GM18505 (cell line): ENCODE measurements at regions not wholly inside any gene's neighbourhood (a gene's known extent, or its start where the extent isn't known, plus 50 kb on each side); places are given as distances from the start of the nearest gene placed in this dataset.
"Not testable (repeated sequence)": the region's sequence is repeated elsewhere in the genome, so short reads cannot be mapped to it uniquely, and the experiment has no call there.

ENCODE experiments used
- ATAC-seq: cut with Tn5 transposase; IDR thresholded peaks from one replicate; pipeline ENCODE4 v1.9.1; 2021; ENCODE audit not compliant: unreplicated experiment
- POLR2A ChIP-seq: IDR thresholded peaks from 4 replicates; pipeline ENCODE4 v1.6.1; 2011; ENCODE audit warnings: borderline replicate concordance; ENCODE audit not compliant: insufficient read depth, insufficient read length; ENCODE audit errors: extremely low read depth

- ATAC-seq, result no peak
- no peak for TF ChIP-seq POLR2A
Measured at GRCh38 chr9:96148634-96149532, 153.1 kb downstream of the HSD17B3 start.

- ATAC-seq, result not testable (repeated sequence)
Measured at GRCh38 chr9:96147029-96147428, 154.9 kb downstream of the HSD17B3 start.

- TF ChIP-seq POLR2A, result no peak
- no peak for ATAC-seq
Measured at GRCh38 chr9:96141666-96142065, 160.3 kb downstream of the HSD17B3 start.

GRCh38 chr9:96141128-96141474, 160.9 kb downstream of the HSD17B3 start:
- no peak for ATAC-seq
- no peak for TF ChIP-seq POLR2A

- TF ChIP-seq POLR2A, result no peak
- no peak for ATAC-seq
Measured at GRCh38 chr9:96140296-96141127, 161.5 kb downstream of the HSD17B3 start.

GRCh38 chr9:96139592-96140295, 162.2 kb downstream of the HSD17B3 start:
- TF ChIP-seq POLR2A, result no peak
- no peak for ATAC-seq

- no peak for ATAC-seq
- no peak for TF ChIP-seq POLR2A
Measured at GRCh38 chr9:96138616-96139015, 163.4 kb downstream of the HSD17B3 start.

- ATAC-seq, result peak; percentile 20
- TF ChIP-seq POLR2A, result no peak
Measured at GRCh38 chr9:96137671-96138429, 164.1 kb downstream of the HSD17B3 start.

- peak; percentile 17 for TF ChIP-seq POLR2A
- peak; percentile 93 for ATAC-seq
Measured at GRCh38 chr9:96136992-96137670, 164.8 kb downstream of the HSD17B3 start.

- ATAC-seq, result no peak
- no peak for TF ChIP-seq POLR2A
Measured at GRCh38 chr9:96135753-96136290, 166.2 kb downstream of the HSD17B3 start.

GRCh38 chr9:96135076-96135752, 166.8 kb downstream of the HSD17B3 start:
- ATAC-seq, result no peak
- TF ChIP-seq POLR2A, result no peak
